Embryonic facial prominence (tissue), 1 donor: ENCODE measurements at regions not wholly inside any gene's neighbourhood (a gene's known extent, or its start where the extent isn't known, plus 50 kb on each side); places are given as distances from the start of the nearest gene placed in this dataset.
"Not testable (repeated sequence)": the region's sequence is repeated elsewhere in the genome, so short reads cannot be mapped to it uniquely, and the experiment has no call there.

Experiments used
- DNase-seq: peaks from one replicate; pipeline ENCODE4 v3.0.0-alpha.2; 2016; ENCODE audit errors: extremely low spot score

GRCh38 chr10:5576780-5577624, 52.2 kb downstream of the CALML3 start:
- DNase-seq: no peak

GRCh38 chr10:5580038-5580428, 55.3 kb downstream of the CALML3 start:
- DNase-seq: not testable (repeated sequence)

GRCh38 chr10:5581670-5582566, 57.2 kb downstream of the CALML3 start:
- DNase-seq: no peak

- DNase-seq: no peak
Measured at GRCh38 chr10:5582736-5583135, 58.0 kb downstream of the CALML3 start.

GRCh38 chr10:5583525-5584175, 58.9 kb downstream of the CALML3 start:
- peak; percentile 25 for DNase-seq

GRCh38 chr10:5584895-5585516, 60.2 kb downstream of the CALML3 start:
- no peak for DNase-seq

- DNase-seq: peak; percentile 41
Measured at GRCh38 chr10:5585517-5586206, 60.9 kb downstream of the CALML3 start.

GRCh38 chr10:5587151-5588079, 62.7 kb downstream of the CALML3 start:
- peak; percentile 27 for DNase-seq

- no peak for DNase-seq
Measured at GRCh38 chr10:5588080-5588453, 63.3 kb downstream of the CALML3 start.

GRCh38 chr10:5588603-5589002, 63.8 kb downstream of the CALML3 start:
- DNase-seq: no peak
